ENCODE measurements at regions not wholly inside any gene's neighbourhood (a gene's known extent, or its start where the extent isn't known, plus 50 kb on each side); places are given as distances from the start of the nearest gene placed in this dataset.

GRCh38 chr1:22291057-22291456 is 148.2 kb upstream of the WNT4 start:
- no peak overlapping the region for H2AFZ ChIP-seq (ENCODE audit: low read depth, low read length)
- peaks cover 8 to 11% of the 10 kb centered on the region in 2 experiments for H3K27me3 ChIP-seq (ENCODE audit: control insufficient read depth in 2 of 2, insufficient read depth in 2 of 2, low read length in 2 of 2)
- H3K4me3 ChIP-seq (replicated peaks in 1 of 3; ENCODE audit: insufficient read depth in 1 of 3, low read depth in 1 of 3, low read length in 3 of 3): no peak overlapping the region
- H3K9ac ChIP-seq (replicated peaks; ENCODE audit: extremely low read depth, insufficient read depth, low read length): no peak overlapping the region
- no peaks in the 10 kb centered on the region for H3K9me1 ChIP-seq (replicated peaks; ENCODE audit: control insufficient read depth, extremely low read depth, insufficient read depth, low read length)
- ChIA-PET POLR2A (no interaction called here), CTCF (no interaction called here)
- H3K36me3 ChIP-seq (ENCODE audit: control insufficient read depth in 2 of 2, extremely low read depth in 1 of 2, insufficient read depth in 2 of 2, low read length in 2 of 2): no peaks in the 10 kb centered on the region
- BruUV-seq (replicated peaks): no TSS peak
- H3K4me1 ChIP-seq (ENCODE audit: control insufficient read depth, extremely low read depth, insufficient read depth, low read length): no peaks in the 10 kb centered on the region
- H3K9me3 ChIP-seq (replicated peaks; ENCODE audit: control insufficient read depth, insufficient read depth, low read length): no peaks in the 10 kb centered on the region
- dilution Hi-C loops (cut with MboI; ENCODE audit: extremely low pct_ligation_motif_present, low sequenced_read_pairs): no loop called here
- TF ChIP-seq JUN (IDR thresholded peaks at IDR 0.05; ENCODE audit: borderline replicate concordance, insufficient read depth, insufficient read length, low read depth) (no peak), POLR2A (IDR thresholded peaks at IDR 0.05; ENCODE audit: low read depth, low read length) (no peak), MAX (IDR thresholded peaks at IDR 0.05; ENCODE audit: insufficient read depth, insufficient read length) (no peak), FOS (IDR thresholded peaks at IDR 0.05; ENCODE audit: borderline replicate concordance, insufficient read depth, low read length) (no peak), GATA2 (IDR thresholded peaks at IDR 0.05; ENCODE audit: insufficient read depth, insufficient read length, low read depth, low read length) (no peak), MYC (IDR thresholded peaks at IDR 0.05; ENCODE audit: low read depth, low read length) (no peak), EZH2 (IDR thresholded peaks at IDR 0.05; ENCODE audit: borderline replicate concordance, low read depth, low read length, severe bottlenecking) (no peak), POLR2AphosphoS5 (IDR thresholded peaks at IDR 0.05; ENCODE audit: insufficient read depth, low read depth, low read length) (no peak)
- TF ChIP-seq, protein P1, sequence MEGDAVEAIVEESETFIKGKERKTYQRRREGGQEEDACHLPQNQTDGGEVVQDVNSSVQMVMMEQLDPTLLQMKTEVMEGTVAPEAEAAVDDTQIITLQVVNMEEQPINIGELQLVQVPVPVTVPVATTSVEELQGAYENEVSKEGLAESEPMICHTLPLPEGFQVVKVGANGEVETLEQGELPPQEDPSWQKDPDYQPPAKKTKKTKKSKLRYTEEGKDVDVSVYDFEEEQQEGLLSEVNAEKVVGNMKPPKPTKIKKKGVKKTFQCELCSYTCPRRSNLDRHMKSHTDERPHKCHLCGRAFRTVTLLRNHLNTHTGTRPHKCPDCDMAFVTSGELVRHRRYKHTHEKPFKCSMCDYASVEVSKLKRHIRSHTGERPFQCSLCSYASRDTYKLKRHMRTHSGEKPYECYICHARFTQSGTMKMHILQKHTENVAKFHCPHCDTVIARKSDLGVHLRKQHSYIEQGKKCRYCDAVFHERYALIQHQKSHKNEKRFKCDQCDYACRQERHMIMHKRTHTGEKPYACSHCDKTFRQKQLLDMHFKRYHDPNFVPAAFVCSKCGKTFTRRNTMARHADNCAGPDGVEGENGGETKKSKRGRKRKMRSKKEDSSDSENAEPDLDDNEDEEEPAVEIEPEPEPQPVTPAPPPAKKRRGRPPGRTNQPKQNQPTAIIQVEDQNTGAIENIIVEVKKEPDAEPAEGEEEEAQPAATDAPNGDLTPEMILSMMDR (IDR thresholded peaks at IDR 0.05; ENCODE audit: extremely low read depth in 1 of 2, insufficient read depth in 1 of 2, low read depth in 1 of 2, low read length in 2 of 2): no peak
- H3K79me2 ChIP-seq (ENCODE audit: control insufficient read depth, insufficient read depth, low read length): no peaks in the 10 kb centered on the region
- no peak overlapping the region for H3K4me2 ChIP-seq (ENCODE audit: insufficient read depth, low read length)
- DNase-seq (ENCODE audit: low read depth, low spot score) (no peak), FAIRE-seq (no peak)
- intact Hi-C loops (cut with micrococcal nuclease): no loop called here
- no peaks in the 10 kb centered on the region for H4K20me1 ChIP-seq (replicated peaks; ENCODE audit: control insufficient read depth, extremely low read depth, insufficient read depth, low read length)
- H3K27ac ChIP-seq (ENCODE audit: insufficient read depth, low read depth, low read length): no peak overlapping the region

Measured in endothelial cell of umbilical vein (primary cell).